ENCODE measurements at regions not wholly inside any gene's neighbourhood (a gene's known extent, or its start where the extent isn't known, plus 50 kb on each side); places are given as distances from the start of the nearest gene placed in this dataset.
"Not testable (repeated sequence)": the region's sequence is repeated elsewhere in the genome, so short reads cannot be mapped to it uniquely, and the experiment has no call there.

GRCh38 chr10:120760253-120760652, 90.9 kb upstream of the WDR11 start:
- DNase-seq: no peak

- no peak for DNase-seq
Measured at GRCh38 chr10:120761951-120762350, 89.2 kb upstream of the WDR11 start.

GRCh38 chr10:120765226-120765803, 85.8 kb upstream of the WDR11 start:
- DNase-seq: no peak

- DNase-seq: no peak
Measured at GRCh38 chr10:120768227-120768626, 82.9 kb upstream of the WDR11 start.

GRCh38 chr10:120770496-120770895, 80.7 kb upstream of the WDR11 start:
- no peak for DNase-seq

GRCh38 chr10:120776442-120776841, 74.7 kb upstream of the WDR11 start:
- no peak for DNase-seq

DNA sequence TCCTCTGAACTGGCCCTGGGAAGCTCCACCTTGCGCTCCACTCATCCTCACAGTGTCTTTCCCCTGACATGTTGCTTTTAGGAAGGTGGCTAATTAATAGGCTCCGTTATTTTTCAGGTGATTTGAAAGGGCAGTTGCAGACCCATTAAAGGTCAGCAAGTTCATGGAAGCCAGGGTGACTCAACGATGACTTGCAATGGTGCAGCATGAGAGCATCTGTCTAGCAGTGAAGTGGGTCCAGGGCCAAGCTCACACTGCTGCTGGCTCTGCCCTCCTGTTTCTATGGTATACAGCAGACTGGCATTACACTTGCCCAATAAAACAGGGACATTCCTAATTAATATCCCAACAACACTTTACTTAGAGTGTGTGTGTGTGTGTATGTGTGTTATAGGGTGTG, 68.8 kb upstream of the WDR11 start:
- DNase-seq: no peak

- DNase-seq: no peak
Measured at GRCh38 chr10:120783098-120783497, 68.1 kb upstream of the WDR11 start.

GRCh38 chr10:120783867-120784266, 67.3 kb upstream of the WDR11 start:
- DNase-seq: no peak

- DNase-seq: no peak
Measured at GRCh38 chr10:120788771-120789170, 62.4 kb upstream of the WDR11 start.

- DNase-seq: no peak
Measured at GRCh38 chr10:120789303-120790203, 61.6 kb upstream of the WDR11 start.

GRCh38 chr10:120791316-120791715, 59.8 kb upstream of the WDR11 start:
- DNase-seq: no peak

- no peak for DNase-seq
Measured at GRCh38 chr10:120793088-120793487, 58.1 kb upstream of the WDR11 start.

DNA sequence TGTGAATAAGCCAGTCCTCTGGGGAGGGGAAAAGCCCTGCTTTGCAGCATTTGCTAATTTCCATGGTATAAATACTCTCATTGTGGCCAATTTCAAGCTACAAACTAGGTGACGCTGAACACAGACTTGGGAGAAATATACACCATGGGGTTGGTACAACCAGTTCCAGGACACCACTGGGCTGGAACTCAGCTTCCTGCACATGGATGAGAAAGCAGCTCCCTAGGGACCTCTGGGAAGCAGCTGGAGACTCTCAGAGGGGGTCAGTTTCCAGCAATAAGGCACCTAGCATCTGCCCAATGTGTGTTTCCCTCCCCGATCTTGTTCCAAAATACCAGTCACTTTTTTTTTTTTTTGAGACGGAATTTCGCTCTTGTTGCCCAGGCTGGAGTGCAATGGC, 56.8 kb upstream of the WDR11 start:
- no peak for DNase-seq

GRCh38 chr10:120798276-120798675, 52.9 kb upstream of the WDR11 start:
- DNase-seq: not testable (repeated sequence)

GRCh38 chr10:120799849-120800248, 51.3 kb upstream of the WDR11 start:
- DNase-seq: no peak

DNA sequence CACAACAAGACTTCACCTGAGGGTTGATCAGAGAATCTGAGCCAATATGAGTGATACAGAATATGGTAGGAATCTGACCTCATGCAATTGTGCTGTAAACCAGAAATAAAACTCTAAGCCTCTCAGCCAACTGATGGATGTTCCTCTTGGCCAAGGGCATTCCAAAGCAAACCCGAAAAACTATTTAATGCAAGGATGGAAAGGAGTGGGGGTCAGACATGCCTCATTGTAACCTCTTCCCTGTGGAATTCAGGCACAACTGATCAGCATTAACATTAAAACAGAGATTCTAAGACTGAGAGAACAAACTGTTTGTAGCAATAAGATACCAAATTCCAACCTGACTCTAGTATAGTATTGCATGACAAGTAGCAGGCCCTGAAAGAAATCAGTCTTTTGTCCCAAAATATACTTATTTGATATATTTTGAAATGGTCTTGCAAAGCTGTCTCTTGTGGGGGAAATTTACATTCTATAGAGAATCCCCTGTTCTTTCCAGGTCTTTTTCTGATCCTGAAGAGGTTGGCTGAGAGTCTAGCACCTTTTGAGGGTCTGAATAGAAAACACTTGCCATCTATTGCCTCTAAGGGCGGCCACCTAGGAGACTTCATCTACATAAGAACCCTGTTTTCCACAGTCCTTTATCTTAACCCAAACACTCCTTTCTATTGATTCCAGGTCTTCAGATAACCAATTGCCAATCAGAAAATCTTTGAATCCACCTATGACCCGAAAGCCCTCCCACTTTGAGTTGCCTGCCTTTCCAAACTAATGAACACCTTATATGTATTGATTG, 50.4 kb upstream of the WDR11 start:
- DNase-seq: no peak
